ENCODE measurements at regions not wholly inside any gene's neighbourhood (a gene's known extent, or its start where the extent isn't known, plus 50 kb on each side); places are given as distances from the start of the nearest gene placed in this dataset.

DNA sequence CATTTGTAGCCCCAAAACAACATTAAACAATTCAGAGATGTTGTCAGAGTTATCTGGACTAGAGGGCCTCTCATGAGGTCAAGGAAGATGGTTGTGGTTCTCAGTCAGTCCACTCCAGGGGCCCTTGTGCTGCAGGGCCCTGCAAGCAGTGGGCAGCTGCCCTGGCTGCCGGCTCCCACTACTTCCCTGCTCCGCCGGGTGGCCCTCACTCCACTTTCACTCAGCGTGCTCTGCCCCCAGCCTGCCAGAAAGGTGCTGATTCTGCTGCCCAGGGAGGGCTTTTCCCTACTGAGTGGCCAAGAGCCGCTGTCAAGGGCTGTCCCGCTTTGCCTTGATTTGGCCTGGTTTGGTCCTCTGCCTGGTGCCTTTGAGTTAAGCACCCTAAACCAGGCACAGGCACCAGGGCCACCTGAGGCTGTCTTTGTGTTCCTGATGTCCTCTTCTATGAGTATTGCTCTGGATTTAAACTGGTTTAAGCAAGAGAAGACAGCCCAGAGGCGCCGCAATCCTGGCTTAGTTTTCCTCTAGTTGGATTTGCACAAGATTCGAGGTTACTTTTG lies 117.2 kb downstream of the GADD45G start:
- TF ChIP-seq YY1 (IDR thresholded peaks at IDR 0.05; ENCODE audit: low read depth) (no peak), FOSL2 (IDR thresholded peaks at IDR 0.05; ENCODE audit: borderline replicate concordance, low read depth) (no peak), FOXJ3 (CRISPR knock-in tag; IDR thresholded peaks at IDR 0.05) (no peak), TAF1 (IDR thresholded peaks at IDR 0.05; ENCODE audit: borderline replicate concordance, low read depth, low read length) (no peak), NFIC (IDR thresholded peaks at IDR 0.05; ENCODE audit: borderline replicate concordance) (no peak), RXRA (IDR thresholded peaks at IDR 0.05; ENCODE audit: borderline replicate concordance, low read depth) (no peak), EZH2phosphoT487 (IDR thresholded peaks at IDR 0.05; ENCODE audit: borderline replicate concordance, low read depth) (no peak), NRF1 (IDR thresholded peaks at IDR 0.05; ENCODE audit: low read depth, low read length) (no peak), ELF1 (IDR thresholded peaks at IDR 0.05) (no peak), TCF12 (IDR thresholded peaks at IDR 0.05) (no peak), SIN3A (IDR thresholded peaks at IDR 0.05; ENCODE audit: borderline replicate concordance, low read depth, low read length) (no peak), POLR2AphosphoS5 (IDR thresholded peaks at IDR 0.05; ENCODE audit: low read depth, low read length) (no peak), EP300 (IDR thresholded peaks at IDR 0.05; ENCODE audit: borderline replicate concordance in 1 of 2, low read depth in 1 of 2, low read length in 1 of 2) (no peak), GATA2 (CRISPR knock-in tag; IDR thresholded peaks at IDR 0.05) (no peak), JUND (IDR thresholded peaks at IDR 0.05) (no peak)
- TF ChIP-seq, protein P1, sequence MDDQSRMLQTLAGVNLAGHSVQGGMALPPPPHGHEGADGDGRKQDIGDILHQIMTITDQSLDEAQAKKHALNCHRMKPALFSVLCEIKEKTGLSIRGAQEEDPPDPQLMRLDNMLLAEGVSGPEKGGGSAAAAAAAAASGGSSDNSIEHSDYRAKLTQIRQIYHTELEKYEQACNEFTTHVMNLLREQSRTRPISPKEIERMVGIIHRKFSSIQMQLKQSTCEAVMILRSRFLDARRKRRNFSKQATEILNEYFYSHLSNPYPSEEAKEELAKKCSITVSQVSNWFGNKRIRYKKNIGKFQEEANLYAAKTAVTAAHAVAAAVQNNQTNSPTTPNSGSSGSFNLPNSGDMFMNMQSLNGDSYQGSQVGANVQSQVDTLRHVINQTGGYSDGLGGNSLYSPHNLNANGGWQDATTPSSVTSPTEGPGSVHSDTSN (IDR thresholded peaks at IDR 0.05): no peak
- TF ChIP-seq, protein P2, sequence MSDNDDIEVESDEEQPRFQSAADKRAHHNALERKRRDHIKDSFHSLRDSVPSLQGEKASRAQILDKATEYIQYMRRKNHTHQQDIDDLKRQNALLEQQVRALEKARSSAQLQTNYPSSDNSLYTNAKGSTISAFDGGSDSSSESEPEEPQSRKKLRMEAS (IDR thresholded peaks at IDR 0.05; ENCODE audit: low read depth): no peak
- TF ChIP-seq, protein P3, sequence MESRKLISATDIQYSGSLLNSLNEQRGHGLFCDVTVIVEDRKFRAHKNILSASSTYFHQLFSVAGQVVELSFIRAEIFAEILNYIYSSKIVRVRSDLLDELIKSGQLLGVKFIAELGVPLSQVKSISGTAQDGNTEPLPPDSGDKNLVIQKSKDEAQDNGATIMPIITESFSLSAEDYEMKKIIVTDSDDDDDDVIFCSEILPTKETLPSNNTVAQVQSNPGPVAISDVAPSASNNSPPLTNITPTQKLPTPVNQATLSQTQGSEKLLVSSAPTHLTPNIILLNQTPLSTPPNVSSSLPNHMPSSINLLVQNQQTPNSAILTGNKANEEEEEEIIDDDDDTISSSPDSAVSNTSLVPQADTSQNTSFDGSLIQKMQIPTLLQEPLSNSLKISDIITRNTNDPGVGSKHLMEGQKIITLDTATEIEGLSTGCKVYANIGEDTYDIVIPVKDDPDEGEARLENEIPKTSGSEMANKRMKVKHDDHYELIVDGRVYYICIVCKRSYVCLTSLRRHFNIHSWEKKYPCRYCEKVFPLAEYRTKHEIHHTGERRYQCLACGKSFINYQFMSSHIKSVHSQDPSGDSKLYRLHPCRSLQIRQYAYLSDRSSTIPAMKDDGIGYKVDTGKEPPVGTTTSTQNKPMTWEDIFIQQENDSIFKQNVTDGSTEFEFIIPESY (IDR thresholded peaks at IDR 0.05; ENCODE audit: borderline replicate concordance, low read depth): no peak
- H3K9me3 ChIP-seq: no peaks in the 10 kb centered on the region
- H2AFZ ChIP-seq (ENCODE audit: low read depth): no peak overlapping the region
- H3K4me2 ChIP-seq: no peak overlapping the region
- H4K20me1 ChIP-seq (ENCODE audit: insufficient read depth): no peaks in the 10 kb centered on the region
- 53% methylated on average over 9 of the region's 9 CpGs for WGBS (ENCODE audit: low lambda C conversion rate)
- H3K36me3 ChIP-seq (replicated peaks in 1 of 2; ENCODE audit: control insufficient read depth in 1 of 2, insufficient read depth in 2 of 2, low read length in 1 of 2): no peaks in the 10 kb centered on the region
- no peak overlapping the region for H3K9ac ChIP-seq
- ChIA-PET POLR2A (no interaction called here), CTCF (interaction anchor here (0.6 to 1.3 kb wide), 3 partner anchors 10 to 107 kb away, joined by 3 to 4 read pairs (median 4); no protein-coding TSS in a partner anchor)
- no peaks in the 10 kb centered on the region for H3K27me3 ChIP-seq (ENCODE audit: insufficient read depth)
- no peaks in the 10 kb centered on the region for H3K9me2 ChIP-seq
- DNase-seq: no peak
- no peak overlapping the region for H3K4me3 ChIP-seq (ENCODE audit: low read depth in 2 of 2, low read length in 1 of 2)
- no peaks in the 10 kb centered on the region for H3F3A ChIP-seq (replicated peaks; ENCODE audit: insufficient read depth)
- H3K4me1 ChIP-seq (ENCODE audit: control insufficient read depth in 1 of 2, insufficient read depth in 2 of 2, low read depth in 1 of 2, low read length in 1 of 2): peaks cover 0 to 5% of the 10 kb centered on the region in 2 experiments; a peak in 1 of 4 replicates
- H3K27ac ChIP-seq (ENCODE audit: low read depth in 2 of 2, low read length in 1 of 2): no peak overlapping the region
- H3K79me2 ChIP-seq (ENCODE audit: insufficient read depth): no peaks in the 10 kb centered on the region

Data from SK-N-SH (cell line).